ENCODE measurements at regions not wholly inside any gene's neighbourhood (a gene's known extent, or its start where the extent isn't known, plus 50 kb on each side); places are given as distances from the start of the nearest gene placed in this dataset.
A peak's percentile ranks its signal among the peaks of the same experiment; 100 is the strongest.
"Not testable (repeated sequence)": the region's sequence is repeated elsewhere in the genome, so short reads cannot be mapped to it uniquely, and the experiment has no call there.

DNA sequence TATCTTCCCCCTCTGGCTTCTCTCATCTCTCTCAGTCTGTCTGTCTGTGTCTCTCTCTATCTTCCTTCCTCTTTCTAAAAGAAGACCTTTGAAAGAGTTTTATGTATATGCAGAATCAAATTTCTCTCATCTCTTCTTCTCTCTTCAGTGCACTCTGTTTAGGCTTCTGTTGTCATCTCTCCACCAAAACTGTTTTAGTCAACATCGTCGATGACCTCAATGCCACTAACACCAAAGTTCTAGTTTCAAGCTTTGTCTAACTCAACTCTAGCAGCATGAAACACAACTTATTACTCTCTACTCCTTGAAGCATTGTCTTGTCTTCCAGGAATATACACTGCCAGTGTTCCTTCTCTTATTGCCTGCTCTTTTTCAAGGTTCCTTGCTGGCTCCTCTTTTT, 163.9 kb downstream of the POTEC start:
- not testable (repeated sequence) for H3K4me3 ChIP-seq (ENCODE audit: low read depth, low read length); DNase-seq (ENCODE audit: low read depth)

DNA sequence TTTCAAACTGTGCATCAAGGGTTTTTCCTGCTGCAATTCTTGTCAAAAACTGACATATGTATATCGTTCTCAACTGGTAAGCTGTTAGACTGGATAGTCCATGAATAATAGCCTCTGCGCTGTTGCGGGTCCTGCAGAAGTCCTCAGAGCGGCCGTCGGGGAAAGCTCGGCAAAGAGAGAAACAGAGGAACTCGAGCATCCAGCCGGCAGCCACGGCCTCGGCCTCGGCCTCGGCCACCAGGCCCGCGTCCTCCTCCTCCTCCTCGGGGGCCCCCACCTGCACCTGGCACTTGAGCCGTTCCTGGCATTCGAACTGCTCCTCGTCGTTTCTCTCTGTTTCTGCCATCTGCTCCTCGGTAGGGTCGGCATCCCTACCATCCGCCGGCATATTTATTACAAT, 165.0 kb downstream of the POTEC start:
- not testable (repeated sequence) for DNase-seq (ENCODE audit: low read depth)

DNA sequence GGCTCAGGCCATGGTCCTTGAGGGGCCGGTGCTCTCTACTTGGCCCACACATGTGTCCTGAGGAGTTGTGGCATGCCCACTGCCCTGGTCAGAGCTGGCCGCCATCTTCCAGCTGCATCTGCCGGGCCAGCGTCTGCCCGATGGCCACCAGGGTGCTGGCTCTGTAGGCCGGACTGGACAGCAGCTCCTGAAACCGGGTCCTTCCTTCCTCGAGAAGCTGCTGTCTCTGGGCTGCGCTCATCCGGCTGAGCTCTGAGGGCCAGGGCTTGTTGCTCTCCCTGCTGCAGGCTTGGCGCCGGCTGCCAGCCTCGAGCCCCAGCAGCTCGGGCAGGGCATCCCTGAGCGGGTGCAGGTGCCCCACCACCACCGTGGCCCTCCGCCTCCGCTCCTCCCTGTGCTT, 182.1 kb downstream of the POTEC start:
- DNase-seq (ENCODE audit: low read depth); H3K4me3 ChIP-seq (ENCODE audit: low read depth, low read length): not testable (repeated sequence)

More for the DNA sequence above, 165.0 kb downstream of the POTEC start:
- not testable (repeated sequence) for H3K4me3 ChIP-seq (ENCODE audit: low read depth, low read length)

DNA sequence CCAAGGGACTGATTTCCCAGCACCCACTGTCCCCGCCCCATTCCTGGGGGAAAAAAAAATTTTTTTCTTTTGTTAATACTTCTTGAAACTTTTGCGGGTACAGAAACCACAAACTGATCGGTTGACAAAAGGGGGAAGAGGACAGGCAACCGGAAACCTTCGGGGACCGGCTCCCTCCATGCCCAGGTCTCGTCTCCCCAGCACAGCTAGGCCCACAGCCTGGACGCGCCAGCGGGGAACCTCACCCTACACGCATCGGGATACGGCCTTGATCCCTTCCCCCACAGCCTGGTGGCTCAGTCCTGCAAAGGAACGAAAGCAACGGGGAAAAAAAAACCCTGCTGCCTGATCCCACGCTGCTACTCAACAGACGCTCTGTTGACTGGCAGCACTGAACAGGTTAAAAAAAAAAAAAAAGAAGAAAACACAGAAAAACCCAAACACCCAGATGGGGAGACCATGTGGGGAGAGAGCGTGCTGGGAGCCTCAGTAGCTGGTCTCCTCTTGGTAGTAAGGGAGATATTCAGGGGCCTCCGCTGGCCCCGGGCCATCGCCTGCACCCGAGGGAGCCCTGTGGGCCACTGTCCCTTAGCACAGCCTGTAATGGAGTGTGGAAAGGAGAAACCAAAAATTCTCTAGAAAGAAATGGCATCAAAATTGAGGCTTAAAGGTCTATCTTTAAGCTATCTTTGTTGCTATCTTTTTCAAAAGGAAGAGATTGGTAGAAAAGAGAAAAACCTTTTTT, 185.7 kb downstream of the POTEC start:
- H3K4me3 ChIP-seq (ENCODE audit: low read depth, low read length) = not testable (repeated sequence)

DNA sequence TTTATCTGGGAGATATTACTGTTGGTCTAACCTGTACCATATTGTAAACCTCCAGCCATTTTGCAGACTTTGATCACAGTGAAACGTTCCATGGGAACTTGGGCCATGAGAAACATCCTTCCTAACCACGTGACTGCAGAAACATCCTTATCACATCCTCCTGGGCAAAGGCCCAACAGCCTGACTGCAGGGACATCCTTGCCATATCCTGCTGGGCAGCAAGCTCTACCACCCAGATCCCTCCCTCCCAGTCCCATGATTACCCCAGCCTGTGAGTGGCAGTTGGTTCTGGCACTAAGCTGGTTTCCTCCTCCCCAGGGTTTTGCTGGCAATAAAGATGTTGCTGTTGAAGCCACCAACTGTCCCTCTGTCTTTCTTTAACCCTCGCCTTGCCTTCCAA, 201.2 kb downstream of the POTEC start:
- DNase-seq (ENCODE audit: low read depth); H3K4me3 ChIP-seq (ENCODE audit: low read depth, low read length): not testable (repeated sequence)

More for the DNA sequence above, 185.7 kb downstream of the POTEC start:
- DNase-seq (ENCODE audit: low read depth) = not testable (repeated sequence)

DNA sequence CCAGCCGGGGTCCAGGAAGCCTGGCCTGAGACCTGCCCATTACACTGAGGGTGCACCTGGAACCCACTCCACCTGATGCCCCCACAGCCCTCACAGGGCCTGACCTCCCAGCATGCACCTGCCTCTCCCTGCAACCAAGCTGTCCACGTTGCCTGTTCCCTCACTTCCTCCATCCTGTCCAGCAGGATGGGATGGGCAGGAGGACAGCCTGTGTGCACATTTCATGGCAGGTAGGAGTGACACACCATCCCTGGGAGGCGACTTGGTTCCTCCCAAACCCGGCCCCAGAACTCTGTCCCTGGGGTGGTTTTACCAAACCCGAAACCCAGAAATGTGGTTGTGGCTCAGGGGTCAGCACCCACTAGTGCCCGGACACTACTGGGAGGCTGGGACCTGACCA, 203.8 kb upstream of the ZNF519 start:
- not testable (repeated sequence) for DNase-seq (ENCODE audit: low read depth); H3K4me3 ChIP-seq (ENCODE audit: low read depth, low read length)

DNA sequence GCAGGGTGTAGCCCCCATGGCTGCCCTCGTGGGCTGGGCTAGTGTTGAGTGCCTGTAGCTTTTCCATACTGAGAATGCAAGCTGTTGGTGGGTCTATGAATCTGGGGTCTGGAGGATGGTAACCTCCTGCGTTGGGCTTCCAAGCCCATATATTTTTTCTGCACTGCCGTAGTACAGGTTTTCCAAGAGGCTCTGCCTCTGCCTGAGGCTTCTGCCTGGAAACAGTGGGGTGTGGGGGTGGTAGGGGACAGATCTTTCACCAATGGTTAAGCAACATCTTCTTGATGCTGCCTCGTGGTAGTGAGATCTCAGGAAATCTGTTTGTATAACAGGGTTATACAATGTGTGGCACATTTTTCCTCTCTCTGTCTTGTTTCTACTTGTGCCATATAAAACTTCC, 189.0 kb upstream of the ZNF519 start:
- not testable (repeated sequence) for H3K4me3 ChIP-seq (ENCODE audit: low read depth, low read length)

DNA sequence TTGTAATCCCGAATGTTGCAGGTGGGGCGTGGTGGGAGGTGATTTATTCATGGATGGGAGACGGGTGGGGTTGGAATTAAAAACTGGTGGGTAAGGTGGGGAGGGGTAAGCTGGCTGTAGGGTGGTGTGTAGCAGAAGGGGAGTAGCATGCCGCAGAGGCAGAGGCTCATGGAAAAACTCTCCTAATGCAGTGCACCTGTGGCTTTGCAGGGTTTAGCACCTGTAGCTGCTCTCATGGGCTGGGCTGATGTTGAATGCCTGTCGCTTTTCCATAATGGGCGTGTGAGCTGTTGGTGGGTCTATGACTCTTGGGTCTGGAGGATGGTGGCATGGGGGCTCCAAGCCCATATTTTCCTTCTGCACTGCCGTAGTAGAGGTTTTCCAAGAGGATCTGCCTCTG, 169.0 kb upstream of the ZNF519 start:
- DNase-seq (ENCODE audit: low read depth); H3K4me3 ChIP-seq (ENCODE audit: low read depth, low read length): not testable (repeated sequence)

More for the DNA sequence above, 189.0 kb upstream of the ZNF519 start:
- not testable (repeated sequence) for DNase-seq (ENCODE audit: low read depth)

DNA sequence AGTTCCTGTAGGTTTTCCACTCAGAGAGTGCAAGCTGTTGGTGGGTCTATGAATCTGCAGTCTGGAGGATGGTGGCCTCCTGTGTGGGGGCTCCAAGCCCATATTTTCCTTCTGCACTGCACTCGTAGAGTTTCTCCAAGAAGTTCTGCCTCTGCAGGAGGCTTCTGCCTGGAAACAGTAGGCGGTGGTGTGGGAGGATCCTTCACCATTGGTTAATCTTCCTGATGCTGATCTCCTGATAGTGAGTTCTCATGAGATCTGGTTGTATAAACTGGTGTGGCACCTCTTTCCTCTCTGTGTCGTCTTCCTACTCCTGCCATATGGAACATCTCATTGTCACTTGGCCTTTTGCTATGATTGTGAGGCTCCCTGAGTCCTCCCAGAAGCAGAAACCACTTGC, 162.8 kb upstream of the ZNF519 start:
- not testable (repeated sequence) for H3K4me3 ChIP-seq (ENCODE audit: low read depth, low read length); DNase-seq (ENCODE audit: low read depth)

DNA sequence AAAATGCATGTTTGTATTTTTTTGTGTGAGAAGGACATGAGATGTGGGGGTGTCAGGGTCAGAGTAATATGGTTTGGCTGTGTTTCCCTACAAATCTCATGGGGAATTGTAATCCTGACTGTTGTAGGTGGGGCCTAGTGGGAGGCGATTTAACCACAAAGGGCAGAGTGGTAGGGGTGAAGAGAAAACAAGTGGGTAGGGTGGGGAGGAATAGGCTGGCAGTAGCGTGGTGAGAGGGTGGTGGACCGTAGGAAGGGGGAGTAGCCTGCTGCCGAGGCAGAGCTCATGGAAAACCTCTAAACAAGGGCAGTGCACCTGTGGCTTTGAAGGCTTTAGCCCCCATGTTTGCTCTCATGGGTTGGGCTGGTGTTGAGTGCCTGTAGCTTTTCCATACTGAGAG, 152.8 kb upstream of the ZNF519 start:
- no peak for DNase-seq (ENCODE audit: low read depth)
- TF ChIP-seq, protein P1, sequence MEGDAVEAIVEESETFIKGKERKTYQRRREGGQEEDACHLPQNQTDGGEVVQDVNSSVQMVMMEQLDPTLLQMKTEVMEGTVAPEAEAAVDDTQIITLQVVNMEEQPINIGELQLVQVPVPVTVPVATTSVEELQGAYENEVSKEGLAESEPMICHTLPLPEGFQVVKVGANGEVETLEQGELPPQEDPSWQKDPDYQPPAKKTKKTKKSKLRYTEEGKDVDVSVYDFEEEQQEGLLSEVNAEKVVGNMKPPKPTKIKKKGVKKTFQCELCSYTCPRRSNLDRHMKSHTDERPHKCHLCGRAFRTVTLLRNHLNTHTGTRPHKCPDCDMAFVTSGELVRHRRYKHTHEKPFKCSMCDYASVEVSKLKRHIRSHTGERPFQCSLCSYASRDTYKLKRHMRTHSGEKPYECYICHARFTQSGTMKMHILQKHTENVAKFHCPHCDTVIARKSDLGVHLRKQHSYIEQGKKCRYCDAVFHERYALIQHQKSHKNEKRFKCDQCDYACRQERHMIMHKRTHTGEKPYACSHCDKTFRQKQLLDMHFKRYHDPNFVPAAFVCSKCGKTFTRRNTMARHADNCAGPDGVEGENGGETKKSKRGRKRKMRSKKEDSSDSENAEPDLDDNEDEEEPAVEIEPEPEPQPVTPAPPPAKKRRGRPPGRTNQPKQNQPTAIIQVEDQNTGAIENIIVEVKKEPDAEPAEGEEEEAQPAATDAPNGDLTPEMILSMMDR (conservative IDR thresholded peaks at IDR 0.05; ENCODE audit: low read depth, low read length) = no peak
- H3K4me3 ChIP-seq (ENCODE audit: low read depth, low read length) = no peak overlapping the region

DNA sequence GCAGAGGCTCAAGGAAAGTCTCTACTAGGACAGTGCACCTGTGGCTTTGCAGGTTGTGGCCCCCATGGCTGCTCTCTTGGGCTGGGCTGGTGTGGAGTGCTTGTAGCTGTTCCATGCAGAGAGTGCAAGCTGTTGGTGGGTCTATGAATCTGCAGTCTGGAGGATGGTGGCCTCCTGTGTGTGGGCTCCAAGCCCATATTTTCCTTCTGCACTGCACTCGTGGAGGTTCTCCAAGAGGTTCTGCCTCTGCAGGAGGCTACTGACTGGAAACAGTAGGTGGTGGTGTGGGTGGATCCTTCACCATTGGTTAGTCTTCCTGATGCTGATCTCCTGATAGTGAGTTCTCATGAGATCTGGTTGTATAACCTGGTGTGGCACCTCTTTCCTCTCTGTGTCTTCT, 143.2 kb upstream of the ZNF519 start:
- DNase-seq (ENCODE audit: low read depth); H3K4me3 ChIP-seq (ENCODE audit: low read depth, low read length): not testable (repeated sequence)

DNA sequence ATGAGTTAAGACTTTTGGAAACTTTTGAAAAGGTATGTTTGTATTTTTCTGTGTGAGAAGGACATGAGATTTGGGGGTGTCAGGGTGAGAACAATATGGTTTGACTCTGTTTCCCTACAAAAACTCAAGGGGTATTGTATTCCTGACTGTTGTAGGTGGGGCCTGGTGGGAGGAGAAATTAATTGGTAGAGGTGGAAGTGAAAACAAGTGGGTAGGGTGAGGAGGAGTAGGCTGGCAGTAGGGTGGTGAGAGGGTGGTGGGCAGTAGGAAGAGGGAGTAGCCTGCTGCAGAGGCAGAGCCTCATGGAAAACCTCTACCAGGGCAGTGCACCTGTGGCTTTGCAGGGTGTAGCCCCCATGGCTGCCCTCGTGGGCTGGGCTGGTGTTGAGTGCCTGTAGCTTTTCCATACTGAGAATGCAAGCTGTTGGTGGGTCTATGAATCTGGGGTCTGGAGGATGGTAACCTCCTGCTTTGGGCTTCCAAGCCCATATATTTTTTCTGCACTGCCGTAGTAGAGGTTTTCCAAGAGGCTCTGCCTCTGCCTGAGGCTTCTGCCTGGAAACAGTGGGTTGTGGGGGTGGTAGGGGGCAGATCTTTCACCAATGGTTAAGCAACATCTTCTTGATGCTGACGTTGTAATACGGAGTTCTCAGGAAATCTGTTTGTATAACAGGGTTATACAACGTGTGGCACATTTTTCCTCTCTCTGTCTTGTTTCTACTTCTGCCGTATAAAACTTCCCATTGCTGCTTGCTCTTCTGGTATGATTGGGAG, 133.6 kb upstream of the ZNF519 start:
- not testable (repeated sequence) for DNase-seq (ENCODE audit: low read depth); H3K4me3 ChIP-seq (ENCODE audit: low read depth, low read length)

DNA sequence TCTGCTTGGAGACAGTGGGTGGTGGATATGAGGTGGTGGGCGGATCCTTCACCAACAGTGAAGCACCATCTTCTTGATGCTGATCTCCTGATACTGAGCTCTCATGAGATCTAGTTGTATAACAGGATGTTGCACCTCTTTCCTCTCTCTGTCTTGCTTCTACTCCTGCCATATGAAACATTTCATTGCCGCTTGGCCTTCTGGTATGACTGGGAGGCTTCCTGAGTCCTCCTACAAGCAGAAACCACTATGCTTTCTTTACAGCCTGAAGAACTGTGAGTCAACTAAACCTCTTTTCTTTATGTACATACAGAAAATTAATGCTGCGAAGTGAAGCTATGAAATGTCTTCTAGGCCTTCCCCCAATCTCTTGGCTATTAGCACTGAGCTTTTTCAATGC, 130.6 kb upstream of the ZNF519 start:
- DNase-seq (ENCODE audit: low read depth); H3K4me3 ChIP-seq (ENCODE audit: low read depth, low read length): not testable (repeated sequence)

DNA sequence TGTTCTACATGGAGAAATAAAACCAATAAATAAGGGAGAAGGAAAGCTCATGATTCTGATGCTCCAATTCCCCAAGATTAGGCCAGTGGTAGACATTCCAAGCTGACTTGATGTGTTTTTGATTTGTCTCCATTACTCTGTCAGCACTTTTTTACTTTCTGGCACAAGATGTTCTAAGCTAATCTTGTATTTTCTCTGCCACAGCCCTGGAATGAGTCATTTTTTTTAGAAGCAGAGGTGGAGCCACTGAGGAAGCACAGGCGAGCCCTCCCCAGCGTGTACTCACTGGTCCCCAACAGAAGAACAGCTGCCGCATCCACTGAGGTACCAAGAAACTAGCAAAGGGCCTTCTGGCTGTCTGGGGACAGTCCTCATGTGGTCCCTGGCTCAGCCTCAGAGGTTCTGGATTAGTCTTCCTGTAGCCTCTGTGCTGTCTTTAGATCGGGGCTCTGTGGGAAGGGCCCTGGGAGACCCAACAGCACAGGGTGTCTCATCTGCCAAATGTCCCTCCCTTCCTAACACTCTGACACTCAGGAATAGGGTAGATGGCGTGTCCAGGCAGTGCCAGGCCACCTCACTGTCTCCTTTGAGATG, 117.9 kb upstream of the ZNF519 start:
- H3K4me3 ChIP-seq (ENCODE audit: low read depth, low read length) = not testable (repeated sequence)
- DNase-seq (ENCODE audit: low read depth) = peak; percentile 1

DNA sequence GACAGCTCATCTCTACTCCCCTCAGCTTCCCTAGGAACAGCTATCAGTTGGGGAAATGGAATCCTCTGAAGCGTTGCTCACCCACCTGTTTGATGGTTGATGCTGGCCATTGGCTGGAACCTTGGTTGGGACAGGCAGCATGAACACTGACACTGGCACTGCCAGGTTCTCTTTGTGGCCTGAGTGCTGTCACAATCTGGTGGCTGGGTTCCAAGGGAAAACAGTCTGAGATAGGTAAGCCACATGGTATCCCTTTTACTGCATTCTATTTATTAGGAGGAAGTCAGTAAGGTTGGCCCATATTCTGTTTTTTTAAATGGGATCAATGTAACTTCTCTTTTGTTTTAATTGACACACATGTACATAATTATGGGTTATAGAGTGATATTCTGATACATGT, 107.0 kb upstream of the ZNF519 start:
- H3K4me3 ChIP-seq (ENCODE audit: low read depth, low read length); DNase-seq (ENCODE audit: low read depth): not testable (repeated sequence)

DNA sequence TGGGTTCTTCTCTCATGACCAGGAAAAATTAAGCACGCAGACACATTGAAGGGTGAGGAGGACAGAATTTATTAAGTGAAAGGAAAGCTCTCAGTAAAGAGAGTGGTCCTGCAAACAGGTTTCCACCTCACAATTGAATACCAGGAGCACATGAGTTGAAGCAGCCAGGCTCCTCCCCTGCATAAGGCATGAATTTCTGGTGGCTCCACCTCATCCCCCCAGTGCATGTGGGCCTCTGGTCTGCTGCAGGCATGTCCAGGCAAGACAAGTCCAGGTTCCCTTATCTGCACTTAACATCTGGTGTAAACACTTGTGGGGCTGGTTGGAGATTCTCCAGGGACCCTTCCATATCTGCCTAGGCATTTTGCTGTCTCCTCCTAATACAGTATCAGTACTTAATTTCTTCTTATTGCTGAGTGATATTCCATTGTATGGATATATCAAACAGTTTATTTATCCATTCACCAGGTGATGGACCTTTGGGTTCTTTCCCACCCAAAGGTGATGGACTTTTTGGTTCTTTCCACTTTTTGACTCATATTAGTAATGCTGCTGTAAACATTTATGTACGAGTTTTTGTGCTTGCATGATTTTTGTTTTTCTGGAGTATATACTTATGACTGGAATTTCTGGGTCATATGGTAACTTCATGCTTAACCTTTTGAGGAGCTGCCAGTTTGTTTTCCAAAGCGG, 104.3 kb upstream of the ZNF519 start:
- DNase-seq (ENCODE audit: low read depth) = peak; percentile 4
- H3K4me3 ChIP-seq (ENCODE audit: low read depth, low read length) = not testable (repeated sequence)

DNA sequence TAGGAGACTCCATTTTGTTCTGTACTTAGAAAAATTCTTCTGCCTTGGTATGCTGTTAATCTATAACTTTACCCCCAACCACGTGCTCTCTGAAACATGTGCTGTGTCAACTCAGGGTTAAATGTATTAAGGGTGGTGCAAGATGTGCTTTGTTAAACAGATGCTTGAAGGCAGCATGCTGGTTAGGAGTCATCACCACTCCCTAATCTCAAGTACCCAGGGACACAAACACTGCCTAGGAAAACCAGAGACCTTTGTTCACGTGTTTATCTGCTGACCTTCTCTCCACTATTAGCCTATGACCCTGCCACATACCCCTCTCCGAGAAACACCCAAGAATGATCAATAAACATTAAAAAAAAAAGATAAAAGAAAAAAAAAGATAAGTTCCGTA, 93.0 kb upstream of the ZNF519 start:
- H3K4me3 ChIP-seq (ENCODE audit: low read depth, low read length); DNase-seq (ENCODE audit: low read depth): not testable (repeated sequence)

Measured in choroid plexus epithelial cell (primary cell).